HG03097 (cell line): ENCODE measurements at regions not wholly inside any gene's neighbourhood (a gene's known extent, or its start where the extent isn't known, plus 50 kb on each side); places are given as distances from the start of the nearest gene placed in this dataset.
"Not testable (repeated sequence)": the region's sequence is repeated elsewhere in the genome, so short reads cannot be mapped to it uniquely, and the experiment has no call there.

Experiments used
- ATAC-seq: cut with Tn5 transposase; IDR thresholded peaks from one replicate; pipeline ENCODE4 v1.9.1; 2021; ENCODE audit not compliant: unreplicated experiment, low FRiP score

DNA sequence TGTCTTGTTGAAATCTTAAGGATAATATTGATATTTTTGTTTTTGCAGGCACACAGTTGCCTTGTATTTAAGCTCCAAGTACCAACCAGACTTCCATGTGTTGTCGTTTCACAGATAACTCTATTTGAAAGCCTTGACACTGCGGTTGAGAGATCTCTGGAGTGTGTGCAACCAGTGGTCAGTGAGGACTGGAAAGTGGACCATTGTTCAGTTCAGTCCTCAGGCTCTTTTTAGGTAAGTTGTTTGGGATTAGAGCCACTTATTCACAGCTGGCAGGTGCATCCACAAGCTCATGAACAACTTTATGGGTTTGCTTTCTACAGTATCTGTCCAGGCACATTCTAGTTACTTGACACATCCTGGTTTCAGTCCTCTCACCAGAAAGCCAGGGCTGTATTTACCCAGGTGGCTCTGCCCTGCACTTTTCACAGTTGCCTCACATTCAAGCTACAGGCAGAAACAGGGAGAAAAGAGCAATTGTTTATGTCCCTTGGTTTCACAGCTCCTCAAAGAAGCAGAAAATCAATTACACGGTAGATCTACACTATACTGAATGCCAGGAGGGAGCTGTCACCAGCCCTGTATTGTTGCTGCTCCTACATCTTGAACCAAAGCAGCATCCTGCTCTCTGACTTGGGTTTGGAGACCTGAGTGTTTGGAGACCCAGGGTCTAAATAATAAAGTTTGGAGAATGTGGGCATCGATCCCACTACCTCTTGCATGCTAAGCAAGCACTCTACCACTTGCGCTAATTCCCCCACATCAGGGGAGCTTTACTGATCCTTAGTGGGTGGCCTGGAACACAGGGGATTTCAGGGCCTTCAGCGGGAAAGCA lies 543.3 kb downstream of the PRIM2 start:
- not testable (repeated sequence) for ATAC-seq

DNA sequence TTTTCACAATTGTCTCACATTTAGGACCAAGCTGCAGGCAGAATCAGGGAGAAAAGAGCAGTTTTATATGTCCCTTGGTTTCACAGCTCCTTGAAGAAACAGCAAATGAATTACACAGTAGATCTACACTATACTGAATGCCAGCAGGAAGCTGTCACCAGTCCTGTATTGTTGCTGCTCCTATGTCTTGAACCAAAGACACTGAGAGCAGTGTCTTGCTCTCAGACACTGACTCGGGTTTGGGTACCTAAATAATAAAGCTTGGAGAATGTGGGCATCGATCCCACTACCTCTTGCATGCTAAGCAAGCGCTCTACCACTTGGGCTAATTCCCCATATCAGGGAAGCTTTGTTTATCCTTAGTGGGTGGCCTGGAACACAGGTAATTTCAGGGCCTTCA lies 552.7 kb downstream of the PRIM2 start:
- ATAC-seq = not testable (repeated sequence)

DNA sequence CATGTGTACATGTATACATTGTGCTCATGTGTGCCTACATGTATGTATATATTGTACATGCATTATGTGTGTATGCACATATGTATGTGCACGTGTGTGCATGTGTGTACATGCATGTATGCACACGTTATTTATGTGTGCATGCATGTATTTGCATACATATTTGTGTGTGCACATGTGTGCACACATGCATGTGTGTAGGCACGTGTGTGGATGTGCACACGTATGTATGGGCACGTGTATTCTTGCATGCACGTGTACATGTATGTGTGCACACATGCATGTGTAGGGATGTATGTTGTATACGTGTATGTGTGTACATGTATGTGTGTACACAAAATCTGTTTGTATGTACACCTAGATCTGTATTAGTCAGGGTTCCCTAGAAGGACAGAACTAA lies 556.0 kb downstream of the PRIM2 start:
- not testable (repeated sequence) for ATAC-seq

DNA sequence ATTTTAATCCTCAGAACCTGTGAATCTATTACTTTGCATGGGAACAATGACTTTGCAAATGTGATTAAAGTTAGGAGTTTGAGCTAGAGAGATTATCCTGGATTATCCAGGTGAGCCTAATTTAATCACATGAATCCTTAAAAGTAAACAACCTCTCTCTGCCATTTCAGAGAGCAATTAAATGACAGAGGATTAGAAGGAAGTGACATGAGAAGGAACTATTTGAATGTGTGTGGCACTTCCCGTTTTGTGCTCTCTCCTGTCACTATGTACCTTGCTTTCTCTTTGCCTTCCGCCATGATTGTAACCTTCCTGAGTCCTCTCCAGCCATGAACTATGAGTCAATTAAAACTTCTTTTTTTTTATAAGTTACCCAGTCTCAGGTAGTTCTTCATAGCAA lies 559.2 kb downstream of the PRIM2 start:
- ATAC-seq = not testable (repeated sequence)

DNA sequence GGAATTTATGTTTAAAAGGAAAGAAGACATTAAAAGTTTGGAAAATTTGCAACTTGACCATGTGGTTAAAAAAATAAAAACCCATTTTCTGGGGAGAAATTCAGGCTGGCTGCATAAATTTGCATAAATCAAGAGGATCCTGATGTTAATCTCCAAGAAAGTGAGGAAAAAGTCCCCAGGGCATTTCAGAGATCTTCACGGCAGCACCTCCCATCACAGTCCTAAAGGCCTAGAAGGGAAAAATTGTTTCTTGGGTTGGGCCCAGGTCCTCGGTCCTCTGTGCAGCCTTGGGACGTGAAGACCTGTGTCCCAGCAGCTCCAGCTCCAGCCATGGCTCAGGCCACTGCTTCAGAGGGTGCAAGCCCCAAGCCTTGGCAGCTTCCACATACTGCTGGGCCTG lies 560.3 kb downstream of the PRIM2 start:
- ATAC-seq = not testable (repeated sequence)

DNA sequence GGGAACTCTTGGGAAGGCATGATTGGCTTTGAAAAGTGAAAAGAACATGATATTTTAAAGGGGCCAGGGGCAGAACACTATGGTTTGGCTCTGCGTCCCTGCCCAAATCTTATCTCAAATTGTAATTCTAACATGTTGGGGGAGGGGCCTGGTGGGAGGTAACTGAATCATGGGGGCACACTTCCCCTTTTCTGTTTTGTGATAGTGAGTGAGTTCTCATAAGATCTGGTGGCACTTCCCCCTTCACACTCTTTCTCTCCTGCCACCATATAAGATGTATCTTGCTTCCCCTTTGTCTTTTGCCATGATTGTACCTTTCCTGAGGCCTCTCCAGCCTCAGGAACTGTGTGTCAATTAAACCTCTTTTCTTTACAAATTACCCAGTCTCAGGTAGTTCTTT lies 561.4 kb downstream of the PRIM2 start:
- not testable (repeated sequence) for ATAC-seq

DNA sequence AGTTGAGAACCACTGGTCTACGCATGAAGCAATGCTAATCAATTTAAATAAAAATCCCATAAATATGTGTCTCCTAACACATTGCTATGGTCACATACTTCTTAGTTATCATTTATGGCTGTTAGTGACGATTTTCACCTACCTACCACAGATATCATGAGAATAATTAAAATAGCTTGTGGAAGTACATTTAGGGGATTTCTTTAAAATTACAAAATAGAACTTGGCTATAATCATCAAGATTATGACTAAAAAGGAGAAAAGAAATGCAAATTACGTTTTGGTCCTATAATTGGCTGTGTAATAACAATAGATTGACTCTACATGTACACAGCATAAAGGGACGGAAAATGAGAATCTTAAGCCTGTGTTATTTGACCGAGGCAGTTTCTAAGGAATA lies 581.4 kb downstream of the PRIM2 start:
- ATAC-seq = not testable (repeated sequence)

DNA sequence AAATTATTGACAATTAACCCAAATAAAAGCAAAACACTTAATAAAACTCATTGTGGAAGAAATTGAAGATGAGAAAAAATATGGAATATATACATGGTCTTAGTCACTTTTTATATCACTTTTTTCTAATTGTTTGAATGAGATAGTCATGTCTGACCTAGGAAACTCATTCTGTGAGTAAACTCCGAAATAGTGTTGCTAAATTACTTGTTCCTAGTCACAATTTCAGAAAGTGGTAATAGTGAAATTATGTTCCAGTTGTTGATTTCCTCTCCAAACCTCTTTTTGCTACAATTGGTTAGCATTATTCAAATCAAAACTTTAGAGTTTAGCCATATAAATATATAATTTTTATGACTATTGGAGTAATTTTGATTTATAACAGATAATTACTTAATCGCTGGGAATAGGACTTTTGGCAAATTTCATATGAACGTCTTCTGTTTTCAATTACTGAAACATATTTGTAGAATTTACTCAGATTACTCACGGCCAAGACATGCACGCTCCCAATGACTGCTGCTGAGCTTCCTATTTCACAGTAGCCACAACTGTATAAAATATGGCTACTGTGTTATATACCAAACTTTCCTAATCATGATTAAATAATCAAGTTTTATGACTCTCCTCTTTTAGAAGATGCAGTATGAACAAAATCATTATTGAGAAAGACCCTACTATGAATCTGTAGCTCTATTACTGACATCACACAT lies 583.4 kb downstream of the PRIM2 start:
- not testable (repeated sequence) for ATAC-seq

DNA sequence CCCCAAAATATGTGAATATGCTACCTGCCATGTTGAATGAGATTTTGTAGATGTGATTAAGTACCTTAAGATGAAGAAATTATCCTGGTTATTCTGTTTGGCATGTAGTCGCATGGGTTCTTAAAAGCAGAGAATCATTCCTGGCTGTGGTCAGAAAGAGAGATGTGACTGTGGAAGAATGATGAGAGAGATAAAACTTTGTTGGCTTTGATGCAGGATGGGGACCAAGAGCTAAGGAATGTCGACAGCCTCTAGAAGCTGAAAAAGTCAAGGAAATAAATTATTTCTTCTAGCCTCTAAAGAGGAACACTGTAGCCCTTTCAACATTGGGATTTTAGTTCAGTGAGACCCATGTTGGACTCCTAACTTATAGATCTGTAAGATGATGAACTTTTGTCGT lies 584.0 kb downstream of the PRIM2 start:
- not testable (repeated sequence) for ATAC-seq

DNA sequence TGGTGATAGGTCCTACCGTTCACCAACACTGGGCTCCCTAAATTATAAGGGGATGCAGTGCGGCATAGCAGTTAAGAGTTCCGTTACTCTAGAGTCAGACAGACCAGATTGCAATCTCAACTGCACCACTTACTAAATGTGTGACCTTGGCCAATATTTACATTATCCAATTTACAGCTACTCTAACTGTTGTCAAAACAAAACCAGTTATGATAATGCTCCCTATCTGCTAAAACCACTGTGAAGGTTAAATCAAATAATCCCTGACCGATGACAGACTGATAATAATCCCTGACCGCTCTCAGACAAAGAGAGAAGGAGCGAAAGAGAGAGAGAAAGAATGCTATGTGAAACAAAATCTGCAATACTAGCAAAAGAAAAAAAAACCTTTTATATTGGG lies 586.9 kb downstream of the PRIM2 start:
- ATAC-seq = not testable (repeated sequence)

DNA sequence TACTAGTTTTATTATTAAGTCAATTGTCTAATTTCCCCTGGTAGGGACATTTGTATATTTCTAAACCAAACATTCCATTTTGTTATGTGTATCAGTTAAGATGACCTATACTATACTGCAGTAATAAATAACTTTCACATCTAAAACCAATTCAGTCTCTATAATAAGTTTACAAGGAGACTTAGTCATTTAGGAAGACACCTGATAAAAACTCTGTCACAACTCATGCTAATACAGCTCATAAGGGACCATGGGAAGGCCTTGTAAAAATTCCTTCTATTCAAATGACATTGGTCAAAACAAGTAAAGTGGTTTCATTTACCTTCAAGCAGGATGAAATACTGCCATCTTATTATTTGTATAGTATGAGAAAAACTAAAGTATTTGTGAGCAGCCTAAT lies 597.9 kb downstream of the PRIM2 start:
- not testable (repeated sequence) for ATAC-seq

DNA sequence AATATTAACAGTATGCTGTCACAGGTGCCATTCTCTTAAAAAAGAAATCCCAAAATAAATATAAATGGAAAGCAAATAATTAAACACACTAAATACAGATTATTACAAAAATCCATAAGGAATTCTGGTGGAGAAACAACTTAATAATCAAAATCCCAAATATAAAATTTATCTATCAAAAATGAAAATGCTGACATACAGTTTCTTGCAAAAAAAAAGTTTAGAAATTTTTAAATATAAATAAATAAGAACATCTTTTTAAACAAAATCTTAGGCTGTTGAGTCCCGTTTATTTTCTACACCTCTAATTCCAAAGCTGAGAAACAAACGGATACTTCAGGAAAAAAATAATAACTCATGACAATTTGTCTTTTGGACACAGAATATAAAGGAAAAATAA lies 625.5 kb downstream of the PRIM2 start:
- not testable (repeated sequence) for ATAC-seq

DNA sequence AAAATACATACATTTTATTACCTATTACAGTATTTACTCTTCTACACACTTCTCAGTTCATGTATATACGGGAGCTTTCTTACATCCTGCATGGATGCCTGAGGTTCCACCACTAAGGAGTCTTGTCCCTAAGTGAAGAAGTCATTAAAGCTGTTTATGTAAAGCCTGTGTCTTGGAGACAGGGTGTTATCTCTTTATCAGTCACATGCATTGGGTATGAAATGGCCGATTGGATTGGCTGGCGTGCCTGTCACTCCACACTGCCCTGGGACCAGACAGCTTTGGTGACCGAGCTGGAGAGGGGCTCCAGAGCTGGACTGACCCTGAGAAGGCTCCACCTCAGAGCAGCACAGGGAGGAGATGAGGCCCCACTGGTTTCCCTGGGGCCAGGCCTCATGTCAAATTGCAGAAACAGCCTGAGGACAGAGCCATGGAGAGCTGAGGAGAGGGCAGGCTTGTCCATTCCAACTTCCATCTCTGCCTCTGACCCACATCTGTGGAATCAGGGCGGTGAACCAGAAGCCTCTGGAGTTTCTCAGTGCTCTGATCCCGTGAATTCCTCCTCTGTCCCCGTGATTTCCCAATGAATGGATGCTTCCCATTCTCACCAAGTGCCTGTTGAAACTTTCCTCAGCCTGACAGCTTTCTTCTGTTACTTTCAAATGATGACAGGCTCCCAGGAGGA lies 628.8 kb downstream of the PRIM2 start:
- not testable (repeated sequence) for ATAC-seq

DNA sequence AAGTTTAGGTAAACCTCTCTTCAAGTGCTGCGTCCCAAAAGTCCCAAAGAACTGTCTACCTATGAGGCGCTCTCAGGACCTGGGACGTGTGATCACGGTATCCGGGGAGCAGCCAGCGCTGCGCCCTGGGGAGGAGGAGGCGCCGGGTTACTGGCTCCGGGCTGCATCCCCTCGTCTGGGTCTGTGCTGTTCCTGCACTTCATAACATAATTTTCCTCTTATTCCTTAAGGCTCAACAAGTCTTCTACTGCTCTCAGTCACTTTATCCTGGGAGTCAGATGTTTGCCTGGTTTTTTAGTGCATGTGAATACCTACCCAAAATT lies 629.3 kb downstream of the PRIM2 start:
- ATAC-seq = not testable (repeated sequence)

DNA sequence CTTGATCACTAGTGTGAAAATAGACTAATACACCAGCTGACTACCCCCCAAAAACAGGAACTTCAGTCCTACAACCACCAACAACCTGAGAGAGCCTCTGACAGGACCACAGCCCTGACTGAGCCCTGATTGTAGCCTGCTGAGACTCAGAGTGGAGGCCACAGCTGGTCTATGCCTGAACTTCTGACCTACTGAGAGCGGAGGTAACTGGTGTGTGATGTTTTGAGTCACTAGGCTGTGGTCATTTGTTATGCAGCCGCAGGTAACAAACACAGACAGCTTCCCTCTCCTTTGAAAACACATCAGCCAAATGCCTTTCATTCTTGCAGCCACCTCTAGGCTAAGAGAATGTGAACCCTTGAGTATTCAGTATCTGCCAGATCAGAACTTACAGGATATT lies 631.1 kb downstream of the PRIM2 start:
- ATAC-seq = not testable (repeated sequence)

DNA sequence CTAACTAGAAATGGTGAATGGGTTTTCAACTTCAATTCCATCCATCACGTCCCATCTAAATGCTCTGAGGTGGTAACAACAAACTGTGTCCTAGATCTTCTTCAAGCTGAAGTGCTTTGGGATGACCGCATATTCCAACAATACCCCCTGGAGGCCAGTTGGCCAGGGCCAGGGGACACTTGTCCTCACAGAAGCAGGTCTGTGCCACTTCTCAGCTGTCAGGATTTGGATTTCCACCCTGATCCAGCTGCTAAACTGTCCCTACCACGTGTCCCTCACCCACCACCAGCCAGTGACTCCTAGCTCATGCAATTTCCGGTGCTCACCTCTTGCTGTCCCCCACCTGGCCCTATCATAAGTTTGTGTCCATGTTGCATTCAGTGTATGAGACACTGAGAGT lies 633.0 kb downstream of the PRIM2 start:
- not testable (repeated sequence) for ATAC-seq

DNA sequence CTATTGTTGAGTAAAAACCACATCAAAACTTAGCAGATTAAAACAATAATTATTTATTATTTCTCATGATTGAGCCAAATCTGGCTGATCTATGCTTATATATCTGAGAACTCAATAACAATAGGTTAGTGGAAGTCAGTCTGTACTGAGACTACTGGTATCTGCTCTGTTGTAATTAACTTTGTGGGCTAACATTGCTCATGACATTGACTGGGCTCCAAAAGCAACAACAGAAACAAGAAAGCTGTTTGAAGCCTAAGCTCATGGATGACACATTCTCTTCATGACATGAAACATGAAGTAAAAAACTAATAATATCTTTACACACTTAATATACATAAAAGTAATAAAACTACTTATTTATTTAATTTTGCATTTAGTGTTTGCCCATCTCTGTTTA lies 649.3 kb downstream of the PRIM2 start:
- ATAC-seq = not testable (repeated sequence)

DNA sequence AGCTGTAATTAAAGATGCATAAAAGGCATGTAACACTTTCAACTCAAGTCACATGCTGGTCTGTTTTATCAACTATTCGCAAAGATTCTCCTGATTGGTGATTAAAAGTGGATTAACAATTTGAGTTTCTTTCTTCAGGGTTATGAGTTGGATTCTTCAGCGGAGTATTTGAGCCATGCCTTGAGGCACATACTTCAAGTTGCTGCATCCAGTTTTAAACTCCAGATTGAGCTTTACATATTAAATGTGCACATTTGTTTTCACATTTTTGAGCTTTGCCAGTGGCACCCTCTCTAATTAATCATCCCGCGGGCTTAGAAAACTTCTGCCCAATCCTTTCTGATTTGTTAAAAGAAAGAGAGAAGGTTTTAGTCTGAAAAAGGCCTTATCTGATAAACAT lies 654.5 kb downstream of the PRIM2 start:
- ATAC-seq = not testable (repeated sequence)

DNA sequence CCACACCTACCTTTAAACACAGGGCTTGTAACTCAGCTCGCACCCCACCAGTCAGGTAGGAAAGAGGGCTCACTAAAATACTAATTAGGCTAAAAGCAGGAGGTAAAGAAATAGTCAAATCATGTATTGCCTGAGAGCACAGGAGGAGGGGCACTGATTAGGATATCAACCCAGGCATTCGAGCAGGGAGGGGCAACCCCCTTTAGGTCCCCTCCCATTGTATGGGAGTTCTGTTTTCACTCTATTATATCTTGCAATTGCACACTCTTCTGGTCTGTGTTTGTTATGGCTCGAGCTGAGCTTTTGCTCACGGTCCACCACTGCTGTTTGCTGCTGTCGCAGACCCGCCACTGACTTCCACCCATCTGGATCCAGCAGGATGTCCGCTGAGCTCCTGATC lies 657.2 kb downstream of the PRIM2 start:
- ATAC-seq = no peak

DNA sequence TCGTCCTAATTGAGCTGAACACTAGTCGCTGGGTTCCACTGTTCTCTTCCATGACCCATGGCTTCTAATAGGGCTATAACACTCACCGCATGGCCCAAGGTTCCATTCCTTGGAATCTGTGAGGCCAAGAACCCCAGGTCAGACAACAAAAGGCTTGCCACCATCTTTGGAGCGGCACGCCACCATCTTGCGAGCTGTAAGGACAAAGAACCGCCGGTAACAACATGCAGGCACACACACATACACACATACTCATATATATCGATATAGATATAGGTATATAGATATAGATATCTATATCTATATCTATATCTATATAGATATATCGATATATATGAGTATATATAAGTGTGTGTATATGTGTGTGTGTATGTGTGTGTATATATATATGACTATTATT lies 657.7 kb downstream of the PRIM2 start:
- ATAC-seq = not testable (repeated sequence)

DNA sequence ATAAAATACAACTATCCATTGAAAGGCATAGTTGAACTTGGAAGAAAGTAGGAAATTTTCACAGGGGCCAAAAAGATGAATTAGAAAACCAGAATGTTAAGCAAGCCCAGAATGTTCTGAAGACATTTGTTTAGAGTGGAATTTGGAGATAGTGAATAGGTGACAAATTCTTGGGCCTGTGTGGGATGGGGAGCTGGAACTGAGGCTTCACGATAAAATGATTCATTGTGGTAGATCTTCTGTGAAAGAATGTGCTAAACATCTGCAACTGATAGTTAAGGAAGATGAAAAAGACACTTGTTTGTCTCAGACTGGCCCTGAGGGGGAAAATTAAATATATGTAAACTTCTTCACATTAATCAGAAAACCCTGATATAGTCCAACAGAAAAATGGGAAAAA lies 658.9 kb downstream of the PRIM2 start:
- ATAC-seq = not testable (repeated sequence)
